ENCODE measurements at regions not wholly inside any gene's neighbourhood (a gene's known extent, or its start where the extent isn't known, plus 50 kb on each side); places are given as distances from the start of the nearest gene placed in this dataset.

GRCh38 chr13:64648293-64648692 is 2581.8 kb downstream of the PCDH9 start:
- no peak overlapping the region for H2BK12ac ChIP-seq (ENCODE audit: insufficient read length, low read depth, low read length)
- no peak overlapping the region for H3K9ac ChIP-seq (ENCODE audit: extremely low read depth, insufficient read length, low read length)
- H3K9me3 Mint-ChIP-seq = no peaks in the 10 kb centered on the region
- H4K20me1 ChIP-seq (ENCODE audit: control insufficient read depth, insufficient read depth, insufficient read length) = no peaks in the 10 kb centered on the region
- no peaks in the 10 kb centered on the region for H3K27me3 Mint-ChIP-seq (ENCODE audit: low read depth)
- no peak overlapping the region for H3K18ac ChIP-seq (ENCODE audit: insufficient read length, low read depth, low read length)
- H3K4me2 ChIP-seq (ENCODE audit: insufficient read depth, insufficient read length, low read length) = no peak overlapping the region
- no peak overlapping the region for H3T11ph ChIP-seq (ENCODE audit: low read length)
- H3K79me2 ChIP-seq (ENCODE audit: insufficient read depth, low read length) = no peaks in the 10 kb centered on the region
- H3K36me3 Mint-ChIP-seq (ENCODE audit: insufficient read depth in 1 of 3, low read depth in 3 of 3) = no peaks in the 10 kb centered on the region; a peak in 1 of 7 replicates
- no peak overlapping the region for H2AFZ ChIP-seq (ENCODE audit: low read length)
- no peak overlapping the region for H2BK120ac ChIP-seq (ENCODE audit: low read depth, low read length, poor library complexity, severe bottlenecking)
- no peak overlapping the region for H3K4ac ChIP-seq (ENCODE audit: low read depth, low read length)
- no peak overlapping the region for H3K14ac ChIP-seq (ENCODE audit: insufficient read depth, low read length)
- H3K56ac ChIP-seq (ENCODE audit: insufficient read length, low read depth, low read length) = no peak overlapping the region
- H3K27ac ChIP-seq (ENCODE audit: insufficient read length, low read depth, low read length) = no peak overlapping the region
- no peak overlapping the region for H4K91ac ChIP-seq (ENCODE audit: insufficient read length, low read depth, low read length)
- peaks cover 0 to 3% of the 10 kb centered on the region in 2 experiments; a peak in 2 of 4 replicates for H3K4me1 Mint-ChIP-seq
- no peak overlapping the region for H3K27ac Mint-ChIP-seq
- DNase-seq = no peak
- H3K4me3 Mint-ChIP-seq = no peak overlapping the region
- H2AK5ac ChIP-seq (ENCODE audit: insufficient read length, low read length) = no peak overlapping the region
- no peak overlapping the region for H3K23ac ChIP-seq (ENCODE audit: insufficient read length, low read depth, low read length)
- H4K5ac ChIP-seq (ENCODE audit: insufficient read length, low read depth, low read length) = no peak overlapping the region
- H3K27me3 ChIP-seq (ENCODE audit: insufficient read depth, low read length) = no peaks in the 10 kb centered on the region
- no peak overlapping the region for H2BK15ac ChIP-seq (ENCODE audit: low read depth, low read length)
- no peak overlapping the region for H4K8ac ChIP-seq (replicated peaks; ENCODE audit: insufficient read length, low read depth, low read length)
- H3K23me2 ChIP-seq (ENCODE audit: insufficient read length, low read depth, low read length, poor library complexity, severe bottlenecking) = no peaks in the 10 kb centered on the region
- no peak overlapping the region for H2BK20ac ChIP-seq (ENCODE audit: low read depth, low read length, poor library complexity, severe bottlenecking)
- no peaks in the 10 kb centered on the region for H3K79me1 ChIP-seq (ENCODE audit: insufficient read depth, low read depth, low read length, poor library complexity, severe bottlenecking)
- TF ChIP-seq CTCF (conservative IDR thresholded peaks at IDR 0.05) = no peak
- H3K4me1 ChIP-seq (ENCODE audit: insufficient read depth, low read length) = no peaks in the 10 kb centered on the region
- no peaks in the 10 kb centered on the region for H3K9me3 ChIP-seq (ENCODE audit: control insufficient read depth, low read depth, low read length)
- H2BK5ac ChIP-seq (ENCODE audit: insufficient read length, low read length) = no peak overlapping the region
